PC-9 (cell line): ENCODE measurements at regions not wholly inside any gene's neighbourhood (a gene's known extent, or its start where the extent isn't known, plus 50 kb on each side); places are given as distances from the start of the nearest gene placed in this dataset.

Source experiments
- CTCF ChIP-seq: fragments of 200-600 bp; sonication (generic); conservative IDR thresholded peaks from 2 replicates; pipeline ENCODE4 v1.6.1; 2017; ENCODE audit warnings: mixed run types, antibody characterized with exemption, mild to moderate bottlenecking, moderate library complexity
- EZH2 ChIP-seq: fragments of 200-600 bp; sonication (generic); IDR thresholded peaks from 2 replicates; pipeline ENCODE4 v1.8.0; 2017; ENCODE audit warnings: antibody characterized with exemption, low read depth

DNA sequence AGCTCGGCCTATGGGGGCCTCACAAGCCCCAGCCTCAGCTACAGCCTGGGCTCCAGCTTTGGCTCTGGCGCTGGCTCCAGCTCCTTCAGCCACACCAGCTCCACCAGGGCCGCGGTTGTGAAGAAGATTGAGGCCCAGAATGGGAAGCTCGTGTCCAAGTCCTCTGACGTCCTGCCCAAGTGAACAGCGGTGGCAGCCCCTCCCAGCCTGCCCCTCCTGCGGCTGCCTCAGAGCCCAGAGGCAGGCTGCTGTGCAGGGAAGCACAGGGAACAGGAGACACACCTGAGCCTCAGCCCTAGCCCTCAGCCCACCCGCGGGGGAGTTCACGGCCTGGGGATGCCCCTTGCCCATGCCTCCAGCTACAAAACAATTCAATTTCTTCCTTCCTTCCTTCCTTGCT, 75.7 kb upstream of the ZXDA start:
- TF ChIP-seq CTCF (no peak), EZH2 (no peak)
